ENCODE measurements at regions not wholly inside any gene's neighbourhood (a gene's known extent, or its start where the extent isn't known, plus 50 kb on each side); places are given as distances from the start of the nearest gene placed in this dataset.

GRCh38 chr13:40434516-40435397 is 231.7 kb downstream of the FOXO1 start:
- no peak for TF ChIP-seq GATA3 (IDR thresholded peaks at IDR 0.05; ENCODE audit: low read depth, low read length)
- TF ChIP-seq GATA2 (IDR thresholded peaks at IDR 0.05; ENCODE audit: low read depth, low read length) = no peak

Data from SH-SY5Y (cell line).